ENCODE measurements at regions not wholly inside any gene's neighbourhood (a gene's known extent, or its start where the extent isn't known, plus 50 kb on each side); places are given as distances from the start of the nearest gene placed in this dataset.

DNA sequence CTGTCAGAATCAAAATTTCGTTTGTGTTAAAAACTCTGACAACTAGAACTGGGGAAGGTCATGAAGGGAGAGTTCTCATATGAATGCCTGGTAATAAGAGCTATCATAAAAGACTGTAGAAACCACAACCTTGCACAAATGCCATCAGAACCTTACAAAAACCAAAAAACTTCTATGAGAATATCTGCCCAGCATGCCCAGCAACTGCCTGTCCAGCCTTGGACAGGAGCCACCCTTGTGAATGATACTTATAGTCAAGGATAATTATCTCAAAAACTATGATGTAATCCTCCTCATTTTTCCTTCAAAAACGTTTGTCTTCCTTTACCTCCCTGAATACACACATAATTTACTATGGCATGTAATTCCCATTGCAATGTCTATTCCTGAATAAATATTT, 53.4 kb upstream of the C1orf185 start:
- TF ChIP-seq, protein P1, sequence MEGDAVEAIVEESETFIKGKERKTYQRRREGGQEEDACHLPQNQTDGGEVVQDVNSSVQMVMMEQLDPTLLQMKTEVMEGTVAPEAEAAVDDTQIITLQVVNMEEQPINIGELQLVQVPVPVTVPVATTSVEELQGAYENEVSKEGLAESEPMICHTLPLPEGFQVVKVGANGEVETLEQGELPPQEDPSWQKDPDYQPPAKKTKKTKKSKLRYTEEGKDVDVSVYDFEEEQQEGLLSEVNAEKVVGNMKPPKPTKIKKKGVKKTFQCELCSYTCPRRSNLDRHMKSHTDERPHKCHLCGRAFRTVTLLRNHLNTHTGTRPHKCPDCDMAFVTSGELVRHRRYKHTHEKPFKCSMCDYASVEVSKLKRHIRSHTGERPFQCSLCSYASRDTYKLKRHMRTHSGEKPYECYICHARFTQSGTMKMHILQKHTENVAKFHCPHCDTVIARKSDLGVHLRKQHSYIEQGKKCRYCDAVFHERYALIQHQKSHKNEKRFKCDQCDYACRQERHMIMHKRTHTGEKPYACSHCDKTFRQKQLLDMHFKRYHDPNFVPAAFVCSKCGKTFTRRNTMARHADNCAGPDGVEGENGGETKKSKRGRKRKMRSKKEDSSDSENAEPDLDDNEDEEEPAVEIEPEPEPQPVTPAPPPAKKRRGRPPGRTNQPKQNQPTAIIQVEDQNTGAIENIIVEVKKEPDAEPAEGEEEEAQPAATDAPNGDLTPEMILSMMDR (IDR thresholded peaks at IDR 0.05) = no peak
- no peak for TF ChIP-seq POLR2A (IDR thresholded peaks at IDR 0.05)
- TF ChIP-seq POLR2AphosphoS5 (IDR thresholded peaks at IDR 0.05) = no peak

Measured in breast epithelium (tissue), 3 donors.